H1 (cell line): ENCODE measurements at regions not wholly inside any gene's neighbourhood (a gene's known extent, or its start where the extent isn't known, plus 50 kb on each side); places are given as distances from the start of the nearest gene placed in this dataset.
A peak's percentile ranks its signal among the peaks of the same experiment; 100 is the strongest.

Experiments used
- CTCF ChIA-PET: fragments of 300-600 bp; sonication (Branson Sonifier 250); formaldehyde crosslinking; loops from one replicate; lab custom pipeline; 2021; ENCODE audit not compliant: partially characterized antibody; lab: Charles Lee
- POLR2A ChIA-PET: fragments of 300-600 bp; sonication (Branson Sonifier 250); formaldehyde crosslinking; loops from one replicate; lab custom pipeline; 2021; ENCODE audit warnings: inconsistent platforms; ENCODE audit not compliant: partially characterized antibody; lab: Charles Lee
- DNase-seq, 2 experiments: peaks; one replicate each; pipeline versions ENCODE4 v3.0.0 to v3.0.0-alpha.2; 2010 to 2022; ENCODE audit warnings: low spot score in 2 of 2, low read depth in 1 of 2, mixed read lengths in 1 of 2
- FAIRE-seq: peaks from 2 replicates; lab custom pipeline; 2011; peaks lifted over from hg19 to GRCh38; lab: Jason Lieb, UNC
- H2AFZ ChIP-seq: 2 replicates; pipeline ENCODE4 v1.8.1; 2012; ENCODE audit warnings: low read length, inconsistent platforms
- H2AK5ac ChIP-seq: 2 replicates; pipeline ENCODE4 v1.6.1; 2013; ENCODE audit warnings: low read depth, low read length
- H2BK120ac ChIP-seq: replicated peaks from 2 replicates; pipeline ENCODE3; 2013; ENCODE audit warnings: low read depth, low read length, inconsistent platforms
- H2BK12ac ChIP-seq: 2 replicates; pipeline ENCODE4 v1.6.1; 2013; ENCODE audit warnings: low read depth, low read length
- H2BK15ac ChIP-seq: 2 replicates; pipeline ENCODE4 v1.6.1; 2013; ENCODE audit warnings: low read length
- H2BK20ac ChIP-seq: 2 replicates; pipeline ENCODE4 v1.6.1; 2013; ENCODE audit warnings: low read length
- H2BK5ac ChIP-seq: 2 replicates; pipeline ENCODE4 v1.6.1; 2013; ENCODE audit warnings: low read depth, low read length
- H3K14ac ChIP-seq: 2 replicates; pipeline ENCODE4 v1.6.1; 2013; ENCODE audit warnings: inconsistent platforms; ENCODE audit not compliant: insufficient read length
- H3K18ac ChIP-seq: 2 replicates; pipeline ENCODE4 v1.6.1; 2013; ENCODE audit warnings: low read length; ENCODE audit errors: extremely low read depth
- H3K23ac ChIP-seq: 2 replicates; pipeline ENCODE4 v1.6.1; 2013; ENCODE audit warnings: inconsistent platforms; ENCODE audit not compliant: insufficient read length
- H3K23me2 ChIP-seq: 2 replicates; pipeline ENCODE4 v1.6.1; 2013; ENCODE audit warnings: low read depth, low read length
- H3K27ac ChIP-seq: 2 replicates; pipeline ENCODE4 v1.6.1; 2011; ENCODE audit warnings: low read depth, low read length, inconsistent platforms
- H3K27me3 ChIP-seq, 4 experiments: replicated peaks in 1 of 4; 1 replicate in 1 of 4; 2 replicates in 3 of 4; pipeline versions ENCODE4 v1.6.1 to v1.8.1; 2011 to 2013; ENCODE audit warnings: low read length in 3 of 4, mild to moderate bottlenecking in 3 of 4, inconsistent platforms in 2 of 4, mixed read lengths in 2 of 4, moderate library complexity in 1 of 4; ENCODE audit not compliant: control insufficient read depth in 3 of 4, insufficient read depth in 3 of 4; ENCODE audit errors: extremely low read depth in 1 of 4
- H3K36me3 ChIP-seq, 4 experiments: 2 replicates each; pipeline versions ENCODE4 v1.6.1 to v1.8.1; 2011 to 2013; ENCODE audit warnings: mild to moderate bottlenecking in 4 of 4, low read length in 3 of 4, moderate library complexity in 2 of 4, control low read depth in 1 of 4, inconsistent platforms in 1 of 4; ENCODE audit not compliant: insufficient read depth in 4 of 4, control insufficient read depth in 2 of 4
- H3K4ac ChIP-seq: replicated peaks from 2 replicates; pipeline ENCODE3; 2013; ENCODE audit warnings: low read length, low read depth, mixed read lengths, inconsistent platforms; ENCODE audit not compliant: insufficient read length
- H3K4me1 ChIP-seq, 4 experiments: replicated peaks in 1 of 4; 1 replicate in 1 of 4; 2 replicates in 3 of 4; pipeline versions ENCODE4 v1.6.1 to v1.8.1; 2011 to 2013; ENCODE audit warnings: low read length in 3 of 4, inconsistent platforms in 2 of 4, mixed read lengths in 1 of 4; ENCODE audit not compliant: insufficient read depth in 4 of 4, control insufficient read depth in 3 of 4
- H3K4me2 ChIP-seq, 2 experiments: 2 replicates each; pipeline versions ENCODE4 v1.6.1 to v1.8.1; 2011 to 2013; ENCODE audit warnings: low read depth in 2 of 2, low read length in 2 of 2, control low read depth in 1 of 2, inconsistent platforms in 1 of 2, mild to moderate bottlenecking in 1 of 2; ENCODE audit not compliant: insufficient read depth in 1 of 2
- H3K4me3 ChIP-seq, 4 experiments: fragments of 200-600, 300-600 bp in 1 of 4; sonication (generic), shearing (Covaris generic), sonication (Bioruptor Twin) in 1 of 4; 2 replicates each; pipeline versions ENCODE4 v1.5.1 to v1.8.1; 2011 to 2016; ENCODE audit warnings: low read length in 4 of 4, low read depth in 3 of 4, control low read depth in 2 of 4, inconsistent platforms in 2 of 4, mild to moderate bottlenecking in 2 of 4, mixed read lengths in 1 of 4, moderate library complexity in 1 of 4; ENCODE audit not compliant: insufficient read depth in 2 of 4; ENCODE audit errors: extremely low read depth in 1 of 4
- H3K56ac ChIP-seq: replicated peaks from 2 replicates; pipeline ENCODE3; 2013; ENCODE audit warnings: low read depth, mild to moderate bottlenecking, mixed read lengths, low read length, inconsistent platforms; ENCODE audit not compliant: insufficient read length
- H3K79me1 ChIP-seq: 2 replicates; pipeline ENCODE4 v1.6.1; 2013; ENCODE audit warnings: low read depth, low read length, control low read depth
- H3K79me2 ChIP-seq, 2 experiments: 2 replicates each; pipeline versions ENCODE4 v1.6.1 to v1.8.1; 2012 to 2013; ENCODE audit warnings: low read length in 2 of 2, mild to moderate bottlenecking in 2 of 2, inconsistent platforms in 1 of 2; ENCODE audit not compliant: insufficient read depth in 2 of 2, control insufficient read depth in 1 of 2
- H3K9ac ChIP-seq, 4 experiments: replicated peaks in 1 of 4; 1 replicate in 1 of 4; 2 replicates in 3 of 4; pipeline versions ENCODE4 v1.6.1 to v1.8.1; 2011 to 2013; ENCODE audit warnings: low read depth in 3 of 4, low read length in 3 of 4, control low read depth in 2 of 4, mild to moderate bottlenecking in 2 of 4, moderate library complexity in 2 of 4, inconsistent platforms in 1 of 4; ENCODE audit errors: extremely low read depth in 1 of 4
- H3K9me3 ChIP-seq, 2 experiments: 2 replicates each; pipeline versions ENCODE4 v1.6.1 to v1.8.1; 2012 to 2013; ENCODE audit warnings: mild to moderate bottlenecking in 2 of 2, moderate library complexity in 2 of 2, control low read depth in 1 of 2, inconsistent platforms in 1 of 2, low read depth in 1 of 2, low read length in 1 of 2, mixed read lengths in 1 of 2; ENCODE audit not compliant: insufficient read depth in 2 of 2
- H4K20me1 ChIP-seq, 2 experiments: replicated peaks in 1 of 2; 2 replicates each; pipeline versions ENCODE3 to v1.8.1; 2011 to 2013; ENCODE audit warnings: inconsistent platforms in 2 of 2, low read length in 2 of 2, mild to moderate bottlenecking in 1 of 2; ENCODE audit not compliant: insufficient read depth in 2 of 2, control insufficient read depth in 1 of 2
- H4K5ac ChIP-seq: 2 replicates; pipeline ENCODE4 v1.6.1; 2013; ENCODE audit warnings: low read length, low read depth, mixed read lengths, inconsistent platforms; ENCODE audit not compliant: insufficient read length
- H4K8ac ChIP-seq: 2 replicates; pipeline ENCODE4 v1.8.0; 2013; ENCODE audit warnings: mild to moderate bottlenecking, moderate library complexity, low read length, inconsistent platforms; ENCODE audit not compliant: insufficient read depth; ENCODE audit errors: extremely low read depth
- H4K91ac ChIP-seq: replicated peaks from 2 replicates; pipeline ENCODE3; 2013; ENCODE audit warnings: low read length, mixed read lengths, inconsistent platforms; ENCODE audit not compliant: insufficient read length
- CEBPB ChIP-seq: IDR thresholded peaks from 2 replicates; pipeline ENCODE4 v1.6.1; 2012; ENCODE audit warnings: low read depth, low read length
- MAFK ChIP-seq: IDR thresholded peaks from 2 replicates; pipeline ENCODE4 v1.6.1; 2012; ENCODE audit warnings: low read depth, mild to moderate bottlenecking, improper control_type of control experiment, low read length
- WGBS, 2 experiments: shearing (Covaris generic) in 1 of 2; methylation state at CpG; one replicate each; pipeline versions ENCODE4 v1.1.6 to v1.1.7; 2013 to 2015; ENCODE audit warnings: low lambda C conversion rate in 2 of 2, mixed read lengths in 2 of 2, inconsistent platforms in 1 of 2, low coverage in 1 of 2, missing lambda C conversion rate in 1 of 2; ENCODE audit not compliant: insufficient replicate concordance in 2 of 2, insufficient coverage in 1 of 2, insufficient read length in 1 of 2; ENCODE audit errors: extremely low coverage in 1 of 2, missing lambda C conversion rate in 1 of 2; 5-methylcytosine and 5-hydroxymethylcytosine counted together

- CTCF ChIA-PET: no interaction called here
- Histone ChIP-seq H3K4me2 (no peak overlapping the region), H3K27me3 (no peaks in the 10 kb centered on the region), H3K4me3 (no peak overlapping the region), H4K91ac (no peak overlapping the region), H2AFZ (no peak overlapping the region), H3K79me1 (no peaks in the 10 kb centered on the region), H3K14ac (no peak overlapping the region), H3K9me3 (no peaks in the 10 kb centered on the region), H2AK5ac (no peak overlapping the region), H4K20me1 (no peaks in the 10 kb centered on the region), H3K18ac (no peak overlapping the region), H3K9ac (no peak overlapping the region), H4K5ac (no peak overlapping the region), H3K4ac (no peak overlapping the region), H2BK12ac (no peak overlapping the region), H3K79me2 (no peaks in the 10 kb centered on the region), H2BK5ac (no peak overlapping the region), H3K4me1 (no peaks in the 10 kb centered on the region), H4K8ac (no peak overlapping the region), H3K23me2 (no peaks in the 10 kb centered on the region), H3K56ac (no peak overlapping the region), H2BK120ac (no peak overlapping the region), H3K36me3 (no peaks in the 10 kb centered on the region), H2BK20ac (no peak overlapping the region), H2BK15ac (no peak overlapping the region), H3K27ac (no peak overlapping the region), H3K23ac (no peak overlapping the region)
- peak; percentile 74; the same call in 1 of the 2 replicates for TF ChIP-seq MAFK
- TF ChIP-seq CEBPB: no peak
- POLR2A ChIA-PET: no interaction called here
- FAIRE-seq: no peak
- WGBS, 2 experiments: 93% methylated on average over 1 of the region's 1 CpG; no CpG with 5 or more reads in 1 of the 2 experiments
- no peak for DNase-seq
Observed at GRCh38 chr1:78814176-78814575, 164.5 kb downstream of the IFI44 start.
